ENCODE measurements at regions not wholly inside any gene's neighbourhood (a gene's known extent, or its start where the extent isn't known, plus 50 kb on each side); places are given as distances from the start of the nearest gene placed in this dataset.

DNA sequence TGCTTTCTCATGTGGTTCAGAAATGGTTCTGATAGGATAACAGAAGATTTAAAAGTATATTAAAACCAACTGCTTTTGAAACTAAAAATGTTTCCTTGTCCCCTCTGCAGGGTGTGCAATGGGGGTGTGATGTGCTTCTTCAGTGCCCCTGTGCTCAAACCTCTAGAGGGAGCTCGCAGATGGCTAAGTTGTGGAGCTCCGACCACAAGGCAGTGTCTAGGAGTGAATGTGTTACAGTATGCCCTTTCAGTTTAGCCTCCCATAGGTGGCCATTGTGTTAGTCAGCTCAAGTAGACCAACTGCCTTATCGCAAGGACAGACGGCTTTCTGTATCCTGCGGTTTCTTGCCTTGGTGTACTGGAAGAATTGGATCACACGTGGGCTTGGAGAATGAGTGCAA lies 130.5 kb downstream of the TENT5D start:
- no peak for TF ChIP-seq EZH2 (IDR thresholded peaks at IDR 0.05; ENCODE audit: borderline replicate concordance, low read depth, low read length, severe bottlenecking)
- TF ChIP-seq, protein P1, sequence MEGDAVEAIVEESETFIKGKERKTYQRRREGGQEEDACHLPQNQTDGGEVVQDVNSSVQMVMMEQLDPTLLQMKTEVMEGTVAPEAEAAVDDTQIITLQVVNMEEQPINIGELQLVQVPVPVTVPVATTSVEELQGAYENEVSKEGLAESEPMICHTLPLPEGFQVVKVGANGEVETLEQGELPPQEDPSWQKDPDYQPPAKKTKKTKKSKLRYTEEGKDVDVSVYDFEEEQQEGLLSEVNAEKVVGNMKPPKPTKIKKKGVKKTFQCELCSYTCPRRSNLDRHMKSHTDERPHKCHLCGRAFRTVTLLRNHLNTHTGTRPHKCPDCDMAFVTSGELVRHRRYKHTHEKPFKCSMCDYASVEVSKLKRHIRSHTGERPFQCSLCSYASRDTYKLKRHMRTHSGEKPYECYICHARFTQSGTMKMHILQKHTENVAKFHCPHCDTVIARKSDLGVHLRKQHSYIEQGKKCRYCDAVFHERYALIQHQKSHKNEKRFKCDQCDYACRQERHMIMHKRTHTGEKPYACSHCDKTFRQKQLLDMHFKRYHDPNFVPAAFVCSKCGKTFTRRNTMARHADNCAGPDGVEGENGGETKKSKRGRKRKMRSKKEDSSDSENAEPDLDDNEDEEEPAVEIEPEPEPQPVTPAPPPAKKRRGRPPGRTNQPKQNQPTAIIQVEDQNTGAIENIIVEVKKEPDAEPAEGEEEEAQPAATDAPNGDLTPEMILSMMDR (IDR thresholded peaks at IDR 0.05; ENCODE audit: borderline replicate concordance, extremely low read depth, low read length, poor library complexity, severe bottlenecking): no peak

Data from DND-41 (cell line).